GM18867 (cell line): ENCODE measurements at regions not wholly inside any gene's neighbourhood (a gene's known extent, or its start where the extent isn't known, plus 50 kb on each side); places are given as distances from the start of the nearest gene placed in this dataset.

ENCODE experiments used
- ATAC-seq: cut with Tn5 transposase; IDR thresholded peaks from one replicate; pipeline ENCODE4 v1.9.1; 2021; ENCODE audit warnings: mild to moderate bottlenecking, moderate library complexity; ENCODE audit not compliant: unreplicated experiment

DNA sequence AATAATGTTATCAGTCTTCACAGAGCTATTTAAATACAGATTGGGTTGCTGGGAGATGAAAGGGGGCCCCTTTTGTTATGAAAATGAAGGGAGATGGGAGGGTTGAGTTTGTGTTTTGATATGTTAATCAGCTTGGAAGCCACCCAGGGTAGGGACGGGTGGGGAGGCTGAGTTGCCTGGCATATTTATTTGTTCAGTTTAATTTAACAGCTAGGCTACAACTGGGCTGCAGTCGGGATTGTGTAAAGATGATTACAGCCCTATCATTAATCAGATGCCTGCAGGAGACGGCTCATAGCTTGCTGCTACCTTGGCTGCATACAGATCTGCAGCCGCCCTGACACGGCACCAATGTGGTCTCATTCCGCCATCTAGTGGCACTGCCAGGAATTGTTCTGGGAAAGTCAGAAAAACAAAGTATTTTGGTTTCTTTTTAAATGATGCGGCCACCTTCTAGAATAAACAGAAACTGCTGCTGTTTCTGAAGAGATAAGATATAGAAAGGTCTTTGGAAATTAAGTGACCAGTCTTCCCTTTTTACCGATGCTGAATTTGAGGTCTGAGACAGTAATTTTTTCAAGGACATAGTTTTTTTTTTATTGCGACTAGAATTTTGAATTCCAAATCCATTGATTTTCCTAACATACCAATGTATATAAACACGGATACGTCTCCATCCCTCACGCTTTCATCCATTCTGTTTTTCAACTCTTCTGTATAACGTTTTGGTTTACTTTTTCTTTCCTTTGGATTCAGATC is 458.0 kb upstream of the ASIC2 start:
- no peak for ATAC-seq

DNA sequence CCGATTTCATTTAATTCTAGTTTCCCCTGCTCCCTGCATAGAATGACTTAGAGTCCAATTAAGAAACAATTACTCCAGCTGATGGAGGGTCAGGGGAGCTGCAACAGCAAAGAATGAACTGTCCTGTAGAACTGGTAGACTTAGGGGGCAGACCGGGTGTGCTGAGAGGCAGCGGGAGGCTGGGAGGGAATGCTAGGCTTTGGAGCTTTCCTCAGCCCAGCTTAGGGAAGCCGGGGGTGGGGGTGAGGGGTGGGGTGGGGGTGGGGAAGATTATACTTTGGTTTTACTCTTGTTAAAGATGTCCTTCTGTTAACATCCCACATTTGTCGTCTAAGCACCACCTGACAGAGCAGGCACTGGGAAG is 458.6 kb upstream of the ASIC2 start:
- ATAC-seq = no peak

DNA sequence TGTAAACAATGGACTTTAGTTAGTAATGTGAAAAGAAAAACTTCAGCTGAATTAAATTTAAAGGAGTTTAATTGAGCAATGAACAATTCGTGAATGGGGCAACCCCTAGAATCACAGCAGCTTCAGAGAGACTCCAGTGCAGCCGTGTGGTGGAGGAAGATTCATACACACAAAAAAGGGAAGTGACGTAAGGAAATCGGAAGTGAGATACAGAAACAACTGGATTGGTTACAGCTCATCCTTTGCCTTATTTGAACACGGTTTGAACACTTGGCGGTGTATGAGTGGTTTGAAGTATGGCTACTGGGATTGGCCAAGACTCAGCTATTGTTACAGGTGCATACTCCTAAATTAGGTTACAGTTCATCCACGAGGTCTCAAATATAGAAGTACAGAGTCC is 460.4 kb upstream of the ASIC2 start:
- no peak for ATAC-seq

DNA sequence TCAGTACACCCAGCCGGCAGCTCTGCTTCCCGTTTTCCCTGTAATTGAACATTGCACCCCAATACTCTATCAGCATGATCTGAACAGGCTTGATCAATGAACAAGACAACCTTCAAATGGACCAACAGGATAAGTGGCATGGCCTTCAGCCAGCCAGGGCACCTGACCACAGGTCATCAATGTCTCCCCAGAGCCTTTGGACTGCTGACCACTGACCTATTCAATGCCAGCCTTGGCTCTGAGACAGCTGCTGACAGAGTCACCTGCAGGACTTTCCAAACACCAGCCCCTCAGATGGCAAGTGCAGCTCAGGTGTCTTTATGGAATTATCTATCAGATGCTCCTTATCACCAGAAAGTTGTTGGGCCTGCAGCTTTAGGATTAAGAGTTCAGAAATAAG is 462.9 kb upstream of the ASIC2 start:
- no peak for ATAC-seq

DNA sequence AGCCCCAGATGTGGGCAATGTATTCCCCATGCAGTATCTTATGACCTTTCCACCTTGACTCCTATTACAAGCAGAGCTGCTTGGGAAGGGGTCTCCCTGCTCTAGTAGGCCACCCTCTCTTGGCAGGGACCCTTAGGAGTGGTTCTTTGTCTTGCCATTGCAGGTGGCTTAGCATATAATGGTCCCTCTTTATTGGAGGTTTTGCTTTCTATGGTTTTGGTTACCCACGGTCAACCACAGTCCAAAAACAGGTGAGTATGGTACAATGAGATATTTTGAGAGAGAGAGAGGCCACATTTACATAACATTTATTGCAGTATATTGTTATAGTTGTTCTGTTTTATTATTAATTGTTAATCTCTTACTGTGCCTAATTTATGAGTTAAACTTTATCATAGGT is 472.8 kb upstream of the ASIC2 start:
- ATAC-seq = no peak

DNA sequence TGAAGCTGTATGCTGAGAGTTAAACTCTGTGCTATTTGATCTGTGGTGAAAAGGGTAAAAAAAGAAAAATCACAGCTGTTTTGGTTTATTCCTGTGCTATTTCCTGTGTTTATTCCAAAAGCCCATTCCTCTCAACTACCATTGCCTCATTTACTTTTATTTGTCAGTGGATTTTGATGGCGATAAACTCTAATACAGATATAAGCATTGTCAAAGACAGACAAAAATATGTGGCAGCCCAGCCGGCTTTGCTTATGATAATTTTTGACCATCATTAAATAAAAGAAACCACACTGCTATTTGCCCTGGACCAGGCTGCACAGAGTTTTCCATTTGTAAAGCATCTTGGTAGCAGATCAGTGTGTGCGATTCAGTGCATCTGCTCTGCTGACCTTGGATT is 473.6 kb upstream of the ASIC2 start:
- ATAC-seq = no peak

DNA sequence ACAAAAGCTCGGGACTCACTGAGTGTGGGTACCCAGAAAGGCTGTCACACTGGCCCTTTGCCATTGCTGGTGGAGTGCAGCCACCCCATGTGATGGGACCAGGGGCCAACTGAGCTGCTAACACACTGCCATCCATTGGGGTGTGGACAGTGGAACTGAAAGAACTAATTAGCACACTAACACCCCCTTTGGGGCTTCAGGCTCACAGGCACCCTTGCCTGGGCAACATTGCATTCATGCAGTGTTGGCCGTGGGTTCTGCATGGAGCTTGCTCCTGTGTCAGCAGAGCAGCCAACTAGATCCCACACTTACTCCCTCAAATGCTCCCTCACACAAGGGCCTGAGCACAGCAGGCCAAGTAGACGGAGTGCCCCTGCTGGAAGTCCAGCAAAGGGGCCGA is 476.0 kb upstream of the ASIC2 start:
- ATAC-seq = no peak

DNA sequence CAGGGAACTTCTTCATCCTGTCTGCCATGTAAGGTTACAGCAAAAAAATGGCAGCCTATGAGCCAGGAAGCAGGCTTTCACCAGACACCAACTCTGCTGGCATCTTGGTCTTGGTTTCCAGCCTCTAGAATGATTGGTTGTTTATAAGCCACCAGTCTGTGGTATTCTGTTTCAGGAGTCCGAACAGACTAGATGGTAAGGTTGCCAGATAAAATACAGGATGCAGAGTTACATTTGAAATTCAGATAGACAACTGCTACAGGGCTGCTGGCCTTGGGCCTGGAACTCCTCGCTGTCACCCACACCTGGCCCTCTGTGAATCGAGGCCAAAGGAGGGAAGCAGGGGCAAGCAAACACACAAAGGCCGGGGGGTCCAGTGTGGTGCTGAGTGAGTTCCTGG is 478.8 kb upstream of the CCL2 start:
- no peak for ATAC-seq

DNA sequence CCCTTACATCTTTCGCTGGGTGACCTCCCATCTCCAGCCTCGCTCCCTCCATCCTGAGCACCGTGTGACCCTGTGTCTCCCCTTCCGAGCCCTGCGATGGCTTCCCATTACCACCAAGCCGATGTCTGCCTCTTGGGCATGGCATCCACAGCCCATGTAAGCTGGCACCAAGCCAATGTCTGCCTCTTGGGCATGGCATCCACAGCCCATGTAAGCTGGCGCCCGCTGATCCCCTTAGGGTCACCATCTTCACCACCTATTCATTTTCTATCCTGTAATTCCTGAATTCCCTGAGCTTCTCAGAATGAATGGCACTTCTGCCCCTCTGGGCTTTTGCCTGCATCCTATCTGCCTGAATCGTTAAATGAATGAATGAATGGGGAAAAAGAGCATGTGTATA is 478.2 kb upstream of the CCL2 start:
- ATAC-seq = no peak

DNA sequence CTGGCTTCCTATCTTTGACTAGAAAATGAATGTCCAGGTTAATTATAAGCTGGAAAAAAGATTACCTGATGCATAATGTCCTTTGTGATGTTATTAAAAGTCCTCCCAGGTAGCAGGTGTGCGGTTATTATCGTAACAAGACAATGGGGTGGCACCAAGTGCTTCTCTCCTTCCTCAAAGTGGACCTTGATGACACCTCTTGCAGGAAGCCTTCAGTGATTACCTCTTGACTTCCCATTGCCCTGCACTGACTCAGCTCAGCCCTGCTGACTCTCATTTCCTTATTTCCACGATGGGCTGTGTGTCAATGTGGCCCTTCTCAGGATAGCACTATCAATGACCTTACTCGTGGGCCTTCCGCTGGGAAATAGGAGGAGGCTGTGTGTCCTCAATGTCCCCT is 477.4 kb upstream of the CCL2 start:
- no peak for ATAC-seq

DNA sequence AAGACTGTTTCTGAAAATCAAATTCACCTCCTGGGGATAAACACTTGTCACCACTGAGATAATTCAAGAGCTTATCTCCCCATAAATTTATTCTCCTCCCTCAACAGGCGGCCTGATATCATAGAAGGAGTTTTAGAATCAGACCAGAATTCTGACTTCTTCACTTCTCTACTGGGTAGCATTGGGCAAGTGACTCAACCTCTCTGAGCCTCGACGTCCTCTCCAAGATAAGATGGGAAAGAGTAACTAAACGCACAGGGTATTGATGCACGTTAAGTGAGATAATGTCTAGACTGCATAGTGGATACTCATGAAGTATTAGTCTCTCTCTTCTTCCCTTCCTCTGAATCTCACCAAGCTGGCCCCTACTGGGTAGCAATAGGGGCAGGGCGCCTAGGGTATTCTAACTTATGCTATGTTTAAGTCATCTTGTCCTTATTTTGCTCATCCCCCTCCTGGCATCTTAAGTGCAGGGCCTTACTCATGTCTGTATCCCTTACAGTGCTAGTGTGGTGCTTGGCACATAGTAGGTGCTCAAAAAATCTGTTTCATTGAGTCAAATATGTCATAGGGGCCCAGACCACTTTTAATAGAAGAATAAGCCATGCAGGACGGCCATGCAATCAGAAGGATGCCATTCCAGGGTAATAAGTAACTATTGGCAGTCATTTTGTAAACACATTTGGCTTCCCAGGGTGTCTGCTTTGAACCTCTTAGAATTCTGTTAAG is 476.4 kb upstream of the CCL2 start:
- ATAC-seq = no peak

DNA sequence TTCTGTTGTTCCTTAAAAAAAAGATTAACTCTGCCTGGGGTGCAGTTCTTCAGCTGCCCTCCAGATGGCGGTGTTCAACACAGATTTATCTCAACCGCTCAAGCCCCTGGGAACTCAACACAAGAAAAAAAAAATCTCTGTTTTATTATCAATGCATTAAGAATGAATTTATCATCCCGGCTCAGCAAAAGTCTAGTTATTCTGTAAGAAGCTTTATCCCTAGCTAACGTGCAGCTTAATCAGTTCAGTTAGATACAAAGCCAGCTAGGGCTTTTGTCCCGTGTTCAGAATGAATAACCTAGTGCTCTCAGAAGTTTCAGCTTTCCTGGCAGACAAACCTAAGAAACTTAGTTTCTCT is 475.9 kb upstream of the CCL2 start:
- no peak for ATAC-seq

DNA sequence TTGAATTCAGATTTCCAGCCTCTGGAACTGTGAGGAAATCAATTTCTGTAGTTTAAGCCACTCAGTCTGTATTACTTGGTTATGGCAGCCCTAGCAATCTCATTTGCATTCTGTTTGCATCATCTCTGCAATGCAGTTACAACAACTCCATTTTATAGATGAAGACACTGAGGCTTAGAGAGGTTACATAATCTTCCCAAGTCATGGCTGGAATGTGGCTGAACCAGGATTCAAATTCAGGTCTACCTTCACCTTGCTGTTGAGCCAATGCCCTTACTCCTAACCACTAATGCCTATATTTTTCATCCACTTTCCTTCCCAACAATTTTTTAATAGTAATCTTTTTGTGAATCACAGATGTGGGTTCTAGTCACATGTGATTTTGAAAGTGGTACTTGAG is 469.8 kb upstream of the CCL2 start:
- ATAC-seq = no peak

DNA sequence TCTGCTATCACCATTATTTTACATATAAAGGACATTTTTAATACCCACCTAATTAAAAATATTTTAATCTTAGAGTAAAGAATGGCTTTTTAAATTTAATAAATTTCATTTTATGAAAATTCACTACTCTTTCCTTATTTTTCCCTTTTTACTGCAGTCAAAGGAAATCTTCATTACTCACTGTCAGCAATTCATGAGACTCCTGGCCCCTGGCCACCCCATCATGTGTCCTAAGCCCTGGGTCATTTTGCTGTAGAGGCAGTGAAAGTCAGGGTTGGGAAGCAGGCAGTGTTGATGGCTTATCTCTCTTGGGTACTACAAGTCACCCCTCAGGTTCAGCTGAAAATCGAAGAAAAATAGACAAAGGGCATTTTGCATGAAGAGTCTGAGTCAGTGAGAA is 468.6 kb upstream of the CCL2 start:
- ATAC-seq = no peak

DNA sequence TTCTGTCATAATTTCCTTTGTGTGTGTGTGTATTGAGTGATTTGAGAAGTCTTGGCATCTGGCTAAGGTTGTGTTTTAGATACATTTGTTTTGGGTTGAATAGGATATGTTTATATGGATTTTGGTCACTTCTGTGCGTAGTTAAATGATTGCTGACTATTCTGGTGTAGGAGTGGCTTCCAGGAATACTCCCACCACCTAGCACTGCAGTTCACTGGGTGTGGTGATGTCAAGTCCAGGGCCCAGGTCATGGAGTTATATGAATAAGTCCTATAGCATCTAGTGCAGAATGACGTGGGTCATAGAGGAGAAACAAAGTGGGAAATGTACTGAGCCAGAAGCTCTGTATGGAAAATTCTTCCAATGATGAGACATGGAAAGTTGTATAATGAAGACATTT is 465.4 kb upstream of the CCL2 start:
- ATAC-seq = no peak

DNA sequence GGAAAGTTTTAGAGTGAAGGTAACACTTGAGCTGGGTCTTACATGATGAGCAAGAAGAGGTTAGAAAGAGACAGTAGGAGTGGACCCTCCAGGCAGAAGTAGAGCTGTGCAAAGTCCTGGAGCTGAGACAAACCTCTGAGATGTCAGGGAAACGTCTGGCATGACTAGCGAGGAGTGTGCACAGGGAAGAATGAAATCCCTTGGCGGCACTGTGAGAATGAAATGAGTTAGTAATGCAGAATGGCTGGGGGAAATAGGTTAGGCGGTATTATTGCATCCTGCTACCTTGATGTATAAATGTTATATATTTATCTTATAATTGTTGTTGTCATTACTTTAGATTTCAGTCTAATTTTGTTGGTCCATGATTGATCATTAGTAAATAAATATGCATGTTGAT is 457.9 kb upstream of the CCL2 start:
- ATAC-seq = no peak

DNA sequence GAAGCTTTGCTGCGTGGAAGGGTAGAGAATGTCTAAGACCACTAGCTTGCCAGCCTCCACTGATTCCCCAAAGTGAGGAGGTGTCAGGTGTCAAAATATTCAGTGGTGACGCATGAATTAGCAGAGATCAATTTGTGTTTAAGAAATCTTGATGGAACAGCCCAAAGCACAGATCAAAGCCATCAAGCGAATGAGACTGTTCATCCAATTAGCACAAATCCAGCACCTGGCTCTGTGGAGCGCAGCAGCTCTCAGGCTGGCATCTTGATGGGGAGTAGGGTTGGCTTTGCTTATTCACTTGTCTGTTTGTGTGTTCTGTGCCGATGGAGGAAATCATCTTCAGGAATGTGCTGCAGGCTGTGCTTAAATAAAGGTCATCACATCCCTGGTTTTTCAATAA is 456.8 kb upstream of the CCL2 start:
- no peak for ATAC-seq

DNA sequence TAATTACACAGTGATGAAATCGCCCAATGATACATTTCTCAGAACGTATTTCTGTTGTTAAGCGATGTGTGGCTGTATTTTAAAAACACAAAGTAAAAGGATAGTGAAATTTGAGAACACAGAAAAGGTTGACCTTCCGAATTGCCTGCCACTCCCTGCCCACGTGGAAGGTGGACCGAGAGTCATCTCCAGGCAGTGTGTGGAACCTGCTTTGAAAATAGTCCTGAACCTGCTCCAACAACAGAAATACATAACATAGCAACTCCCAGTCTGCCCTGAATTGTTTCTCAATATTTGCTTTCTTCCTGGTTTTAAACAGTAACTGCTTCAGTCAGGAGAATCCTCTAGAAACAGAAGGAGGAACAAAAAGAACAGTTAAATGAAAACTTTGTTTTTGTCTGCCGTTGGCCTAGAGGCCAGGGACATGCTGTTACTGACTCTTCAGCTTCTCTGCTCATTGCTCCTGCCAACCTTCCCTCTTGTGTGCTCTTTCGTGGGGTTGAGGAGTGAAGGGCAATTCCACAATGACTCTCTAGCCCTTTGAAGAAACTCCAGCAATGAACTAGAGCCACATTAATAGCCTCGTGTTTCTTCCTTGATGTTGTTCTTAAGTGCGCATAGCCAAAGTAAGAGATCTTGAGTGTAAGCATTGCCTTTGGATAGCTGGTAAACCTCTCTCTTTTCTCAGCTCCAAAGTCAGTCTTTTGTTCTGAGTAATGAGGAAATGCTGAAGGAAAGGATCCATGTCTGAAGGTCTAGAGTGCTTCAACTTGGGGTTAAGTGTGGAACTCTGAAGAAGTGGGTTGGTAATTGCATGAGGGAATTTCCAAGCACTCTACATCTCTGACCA is 452.5 kb upstream of the CCL2 start:
- ATAC-seq = no peak

DNA sequence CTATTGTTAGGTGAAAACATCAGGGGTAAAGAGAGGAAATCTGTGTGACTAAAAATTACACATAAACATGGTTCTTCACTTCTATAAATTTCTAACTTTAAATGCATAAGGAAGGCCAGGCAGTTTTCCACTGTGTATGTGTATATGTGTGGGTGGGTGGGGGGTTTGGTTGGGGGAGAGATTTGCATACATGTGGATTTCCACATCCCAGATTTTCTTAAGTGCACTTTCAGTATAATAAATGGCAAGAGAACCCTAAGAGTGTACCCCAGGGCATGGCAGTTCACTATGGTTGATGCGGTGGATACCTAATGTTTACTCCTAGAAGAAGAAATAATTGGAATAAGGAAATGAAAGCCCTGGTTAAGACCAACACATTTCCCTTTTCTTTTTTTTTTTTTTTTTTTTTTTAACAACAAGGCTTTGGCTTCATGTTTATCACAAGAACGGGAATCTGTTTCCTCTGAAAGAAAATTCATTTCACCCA is 451.8 kb upstream of the CCL2 start:
- no peak for ATAC-seq

DNA sequence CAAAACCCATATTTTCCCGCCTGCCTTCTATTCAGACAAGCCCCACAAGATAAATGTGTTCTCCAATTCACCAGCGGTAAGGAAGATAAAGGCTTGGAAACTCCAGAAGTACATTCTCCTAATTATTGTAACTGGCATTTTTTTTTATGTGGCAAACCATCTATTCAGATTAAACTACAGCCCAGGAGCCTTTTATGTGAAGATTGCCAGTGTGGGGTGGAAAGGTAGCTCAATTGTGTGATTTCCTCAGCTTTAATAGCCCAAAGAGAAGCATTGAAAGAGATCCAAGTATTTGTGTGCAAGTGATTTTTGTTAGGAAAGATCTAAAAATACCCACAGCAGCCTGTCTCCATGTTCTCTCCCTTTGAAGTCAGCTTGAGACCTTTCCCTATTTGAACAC is 451.4 kb upstream of the CCL2 start:
- no peak for ATAC-seq

DNA sequence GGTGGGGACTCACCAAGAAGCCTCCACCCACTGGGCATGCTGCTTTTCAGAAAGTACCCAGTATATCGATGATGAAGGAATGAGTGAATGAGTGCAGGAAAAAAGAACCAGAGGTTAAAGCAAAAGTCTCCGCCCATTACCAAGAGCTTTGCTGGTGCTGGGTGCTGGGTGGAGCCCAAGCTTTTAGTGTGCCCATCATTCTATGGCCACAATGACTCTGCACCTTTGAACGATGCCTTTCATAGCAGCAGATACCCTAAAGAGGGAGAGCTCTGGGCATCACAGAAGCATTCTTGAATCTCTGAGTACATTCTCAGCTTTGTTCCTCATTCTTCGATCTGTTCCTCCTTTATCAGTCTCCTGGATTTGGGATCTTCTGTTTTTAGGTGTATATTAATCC is 450.7 kb upstream of the CCL2 start:
- ATAC-seq = no peak

DNA sequence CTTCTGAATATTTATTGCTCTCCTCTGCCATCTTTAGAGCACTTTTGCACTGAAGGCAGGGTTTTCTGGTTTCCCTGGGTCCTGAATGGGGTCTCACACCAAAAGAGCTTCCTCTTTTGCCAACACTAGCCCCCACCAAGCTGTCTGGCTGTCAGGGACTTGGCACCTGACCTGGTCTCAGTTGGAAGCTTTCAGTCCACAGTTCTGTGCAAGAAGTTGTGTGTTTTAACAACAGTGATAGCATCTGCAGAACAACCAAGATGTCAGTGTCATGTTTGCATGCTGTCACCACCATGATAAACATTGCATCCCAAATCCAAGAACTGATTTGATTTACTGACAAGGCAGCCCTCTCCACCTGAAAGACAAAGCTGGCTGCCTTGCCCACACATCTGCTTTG is 448.5 kb upstream of the CCL2 start:
- ATAC-seq = no peak
